ENCODE measurements at regions not wholly inside any gene's neighbourhood (a gene's known extent, or its start where the extent isn't known, plus 50 kb on each side); places are given as distances from the start of the nearest gene placed in this dataset.

DNA sequence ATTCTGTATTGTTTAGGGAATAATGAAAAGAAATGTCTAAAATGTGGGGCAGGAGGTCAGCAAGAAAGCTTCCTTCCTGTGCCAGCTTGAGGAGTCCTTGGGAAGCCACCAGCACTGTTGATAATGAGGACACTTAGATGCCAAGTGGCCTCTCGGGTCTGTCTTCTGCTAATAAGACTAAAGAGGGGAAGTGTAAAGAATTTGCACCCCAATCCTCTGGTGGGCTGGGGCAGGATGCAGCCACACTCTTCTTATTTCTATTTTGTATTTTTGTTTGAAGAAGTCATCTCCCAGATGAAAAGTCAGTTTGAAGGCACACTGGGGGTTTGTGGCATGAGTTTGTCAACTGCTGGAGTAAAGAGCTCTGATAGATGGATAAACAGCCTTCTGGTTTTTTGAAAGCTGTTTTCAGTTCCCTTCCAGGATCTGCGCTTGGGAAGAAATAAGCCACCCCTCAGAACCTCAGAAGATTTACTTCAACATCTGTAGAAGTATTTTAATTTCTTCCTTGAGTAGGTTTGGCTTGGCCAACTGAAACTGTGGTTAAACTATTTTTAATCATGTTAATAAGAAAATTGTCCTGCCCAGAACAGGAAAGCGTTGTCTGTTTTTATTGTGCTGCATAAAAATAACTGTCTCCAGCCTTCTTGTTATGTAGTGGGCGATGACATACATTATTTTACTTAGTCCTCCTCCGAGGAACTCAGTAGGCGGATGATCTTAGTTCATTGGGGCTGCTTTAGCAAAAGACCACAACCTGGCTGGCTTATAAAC, 128.8 kb upstream of the GPR26 start:
- DNase-seq, result no peak

DNA sequence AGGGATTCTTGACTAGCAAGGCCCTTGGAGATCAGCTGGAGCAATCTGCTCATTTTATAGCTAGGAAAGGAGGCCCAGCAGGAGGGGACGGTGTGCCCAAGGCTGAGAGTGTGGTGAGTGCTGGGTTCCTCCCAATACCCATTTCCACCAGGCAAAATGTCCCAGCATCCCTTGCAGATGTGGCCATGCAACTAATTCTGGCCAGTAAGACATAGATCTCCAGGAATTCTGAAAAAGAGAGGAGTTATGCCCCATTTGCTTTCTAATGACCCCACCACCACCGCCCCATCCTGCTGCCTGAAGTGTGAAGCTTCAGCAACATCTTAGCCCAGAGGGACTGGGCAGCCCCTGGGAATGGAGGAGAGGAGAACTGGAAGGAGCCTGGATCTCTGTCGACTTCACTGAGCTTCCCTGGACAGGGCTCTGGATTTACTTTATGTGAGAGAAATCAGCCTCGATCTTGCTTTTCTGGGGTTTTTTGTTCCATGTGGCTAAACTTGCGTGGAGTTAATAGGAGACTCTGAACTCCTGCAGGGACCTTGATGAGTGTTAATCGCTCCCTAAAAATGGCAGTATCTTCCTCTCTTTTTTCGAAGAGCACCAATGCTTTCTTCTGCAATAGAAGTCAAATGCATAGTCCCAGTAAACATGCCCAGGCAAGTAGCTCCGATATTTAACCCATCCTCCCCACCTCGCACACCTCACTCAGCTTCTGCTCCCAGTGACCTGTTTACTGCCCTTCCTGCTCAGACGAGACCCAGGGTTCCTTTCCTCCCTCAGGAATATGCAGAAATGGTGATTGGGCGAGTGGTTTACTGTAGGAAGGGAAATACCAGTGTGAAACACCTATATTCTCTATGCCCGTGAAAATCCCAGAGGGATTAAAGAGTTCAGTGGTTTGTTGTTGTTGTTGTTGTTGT, 127.5 kb upstream of the GPR26 start:
- DNase-seq, result no peak

DNA sequence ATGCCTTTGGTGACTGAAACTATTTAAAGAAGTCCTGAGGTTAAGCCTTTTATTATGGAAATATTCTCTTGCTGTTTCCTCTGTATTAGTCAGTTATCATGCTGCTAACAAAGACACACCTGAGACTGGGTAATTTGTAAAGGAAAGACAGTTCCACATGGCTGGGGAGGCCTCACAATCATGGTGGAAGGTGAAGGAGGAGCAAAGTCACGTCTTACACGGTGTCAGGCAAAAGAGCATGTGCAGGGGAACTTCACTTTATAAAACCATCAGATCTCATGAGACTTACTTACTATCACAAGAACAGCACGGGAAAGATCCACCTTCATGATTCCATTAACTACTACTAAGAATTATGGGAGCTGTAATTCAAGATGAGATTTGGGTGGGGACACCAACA, 121.2 kb upstream of the GPR26 start:
- DNase-seq, result no peak

DNA sequence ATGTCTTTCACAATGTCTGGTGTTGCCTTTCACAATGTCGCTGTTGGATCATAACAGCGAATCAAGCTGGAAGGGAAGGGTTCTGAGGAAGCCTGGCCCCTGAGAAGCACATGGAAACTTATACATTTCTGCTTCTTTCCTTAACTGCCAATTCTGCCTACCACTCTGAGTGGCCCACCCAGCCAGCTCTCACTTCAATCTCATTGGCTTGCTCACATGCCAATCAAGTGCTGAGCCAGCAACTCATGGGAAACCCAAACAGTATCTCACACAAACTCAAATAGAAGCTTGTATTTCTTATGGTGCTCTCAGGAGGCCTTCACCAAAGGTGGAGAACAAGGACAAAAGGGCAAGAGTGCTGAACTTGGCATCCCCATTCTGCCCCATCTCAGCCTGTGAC, 117.4 kb upstream of the GPR26 start:
- DNase-seq, result no peak

DNA sequence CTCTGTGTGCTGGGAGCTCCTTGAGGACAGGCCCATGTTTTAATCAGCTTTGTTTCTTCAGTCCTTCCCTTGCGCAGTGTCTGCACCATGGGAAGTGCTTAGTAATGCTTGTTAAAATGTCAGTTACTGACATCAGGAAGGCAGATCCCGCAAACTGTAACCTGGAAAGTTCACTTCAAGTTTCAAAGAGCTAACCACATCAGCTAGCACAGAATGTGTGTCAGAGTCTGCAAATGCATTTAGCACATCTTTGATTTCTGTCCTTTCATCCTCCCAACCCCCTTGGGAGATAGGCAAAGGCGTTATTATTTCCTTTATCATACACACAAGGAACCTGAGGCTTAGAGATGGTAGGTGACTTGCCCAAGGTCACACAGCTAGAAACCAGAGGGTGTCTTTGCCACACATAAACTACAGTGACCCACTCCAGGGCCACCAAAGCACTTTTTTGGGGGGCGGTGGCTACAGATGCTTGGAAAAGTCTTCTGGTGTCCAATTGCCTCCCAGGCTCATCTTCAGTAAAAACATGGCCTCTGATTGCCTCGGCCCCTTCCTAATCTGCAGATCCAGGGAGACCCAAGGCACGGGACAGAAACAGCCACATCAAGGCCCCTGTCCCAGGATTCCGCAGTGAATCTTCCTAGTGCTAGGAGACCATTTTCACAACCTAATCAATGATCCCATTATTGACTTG, 116.2 kb upstream of the GPR26 start:
- no peak for DNase-seq

DNA sequence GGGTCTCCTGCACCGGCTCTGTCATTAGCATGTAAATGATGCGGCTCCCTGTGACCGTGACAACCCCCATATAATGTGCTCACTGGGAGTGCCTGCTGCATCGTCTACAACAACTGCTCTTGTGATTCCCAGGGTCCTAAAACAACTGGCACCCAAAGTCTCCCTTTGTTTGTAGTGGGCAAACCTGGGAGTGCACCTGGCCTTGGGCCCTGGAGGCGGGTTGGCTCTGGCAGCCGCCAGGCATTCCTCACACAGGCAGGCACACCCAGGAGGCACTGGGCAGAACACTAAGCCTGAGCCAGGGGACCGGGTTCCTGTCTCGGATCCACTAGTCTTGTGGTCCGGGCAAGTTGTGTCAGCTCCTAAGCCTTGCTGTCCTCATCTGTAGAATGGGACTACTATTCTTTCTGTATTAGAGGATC, 115.5 kb upstream of the GPR26 start:
- no peak for DNase-seq

DNA sequence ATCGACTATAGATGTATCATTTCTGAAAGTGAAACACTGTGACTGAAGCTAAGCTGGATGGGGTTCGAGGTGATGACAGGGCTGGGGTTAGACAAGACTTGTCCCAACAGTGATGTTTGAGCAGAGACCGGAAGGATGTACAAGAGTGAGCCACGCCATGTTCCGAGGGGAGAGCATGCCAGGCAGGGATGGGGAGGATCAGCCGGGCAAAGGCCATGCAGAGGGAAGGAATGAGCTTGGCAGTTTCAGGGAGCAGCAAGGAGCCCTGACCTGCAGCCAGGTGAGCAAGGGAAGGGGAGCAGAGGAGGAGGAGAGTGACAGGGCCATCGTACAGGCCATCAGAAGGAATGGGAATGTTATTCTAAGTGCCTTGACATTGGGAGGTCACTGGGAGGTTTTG, 114.9 kb upstream of the GPR26 start:
- no peak for DNase-seq

DNA sequence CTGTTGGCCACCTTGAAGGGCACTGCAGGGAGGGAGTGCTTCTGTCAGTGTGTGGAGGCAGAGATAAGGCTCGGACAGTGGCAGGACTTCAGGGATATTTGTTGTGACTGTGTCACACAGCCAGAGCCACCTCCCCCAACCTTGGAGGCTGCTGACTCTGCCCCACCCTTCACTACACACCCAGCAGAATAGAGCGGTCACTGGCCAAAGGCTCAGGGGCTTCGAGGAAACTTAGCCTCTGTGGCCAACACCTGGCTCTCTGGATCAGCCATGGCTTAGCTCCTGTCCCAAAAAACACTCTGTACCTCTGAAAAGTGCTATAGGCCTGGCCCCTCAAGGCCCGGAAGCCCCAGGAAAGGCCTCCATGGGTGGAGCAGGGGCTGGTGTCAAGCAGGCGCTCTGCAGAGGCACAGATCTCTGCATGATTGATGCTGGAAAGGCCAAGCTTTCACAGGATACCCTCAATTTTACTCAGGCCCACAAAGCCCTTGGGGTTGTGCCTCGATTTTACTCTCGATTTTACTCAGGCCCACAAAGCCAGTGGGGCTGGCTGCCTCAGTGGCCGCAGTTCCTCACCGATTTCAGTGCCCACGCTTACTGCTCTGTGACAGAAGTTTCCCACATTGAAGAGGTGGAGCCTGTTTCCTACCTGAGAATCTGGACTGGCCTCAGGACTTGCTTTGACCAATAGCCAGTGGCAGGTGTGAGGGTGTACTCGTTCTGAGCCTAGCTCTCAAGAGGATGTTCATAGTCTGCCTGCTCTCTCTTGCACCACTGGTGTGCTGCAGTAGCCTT, 113.2 kb upstream of the GPR26 start:
- no peak for DNase-seq

DNA sequence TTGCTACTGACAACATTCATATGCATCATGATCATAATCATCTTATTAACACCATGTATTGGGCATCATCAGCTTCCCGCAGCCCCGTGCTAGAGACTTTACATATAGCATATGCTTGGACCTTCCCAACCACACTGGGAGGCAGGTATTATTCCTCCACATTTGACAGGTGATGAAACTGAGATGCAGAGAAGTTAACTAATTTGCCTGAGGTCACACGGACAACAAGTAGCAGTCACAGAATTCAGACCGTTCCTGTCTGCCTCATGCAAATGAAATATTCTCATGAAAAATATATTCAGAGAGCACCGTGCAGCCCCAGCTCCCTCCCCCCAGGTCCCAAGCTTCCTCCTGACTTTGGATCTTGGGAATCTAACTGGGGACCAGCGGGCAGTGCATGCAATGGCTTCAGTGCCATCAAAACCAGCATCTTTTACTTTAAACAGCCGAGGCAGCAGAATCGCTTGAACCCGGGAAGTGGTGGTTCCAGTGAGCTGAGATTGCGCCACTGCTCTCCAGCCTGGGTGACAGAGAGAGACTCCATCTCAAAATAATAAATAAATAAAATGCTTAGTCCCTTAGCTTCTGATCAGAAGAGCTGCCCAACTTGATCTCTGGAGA, 112.2 kb upstream of the GPR26 start:
- no peak for DNase-seq

DNA sequence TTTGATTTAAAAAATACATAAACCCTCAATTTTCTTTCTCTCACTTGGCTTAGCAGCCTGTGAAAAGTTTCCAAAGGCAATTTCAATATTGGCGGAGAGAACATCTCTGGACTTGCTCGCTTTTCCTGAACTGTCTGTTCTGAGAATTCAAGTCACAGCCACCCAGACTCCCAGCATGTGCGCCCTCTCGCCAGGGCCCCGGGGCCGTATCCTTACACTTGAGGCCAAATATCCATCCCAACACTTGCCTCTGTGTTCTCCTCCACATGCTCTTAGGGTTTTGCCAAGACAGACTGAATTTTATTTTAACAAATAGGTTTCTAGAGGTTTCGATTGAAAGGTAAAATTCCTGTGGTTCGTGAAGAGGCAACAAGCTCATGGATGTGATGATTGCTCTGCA, 111.5 kb upstream of the GPR26 start:
- DNase-seq, result no peak

DNA sequence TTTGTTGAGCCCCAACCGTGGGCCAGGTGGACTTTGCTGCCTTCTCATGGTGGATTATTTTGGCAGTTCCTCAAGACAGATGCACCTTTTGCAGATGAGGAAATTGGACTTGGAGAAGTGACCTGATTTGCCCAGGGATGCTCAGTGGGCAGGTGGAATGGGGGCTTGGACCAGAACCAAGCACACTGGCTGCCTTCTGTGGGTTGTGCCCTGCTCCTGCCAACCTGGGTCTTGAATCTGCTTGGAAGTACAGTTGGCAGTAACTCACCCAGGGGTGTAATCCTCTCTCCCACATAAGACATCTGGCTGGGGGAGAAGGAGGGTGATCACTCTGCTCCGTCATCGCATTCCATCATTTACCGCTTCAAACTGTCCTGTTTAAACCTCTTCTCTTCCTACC, 110.5 kb upstream of the GPR26 start:
- no peak for DNase-seq

DNA sequence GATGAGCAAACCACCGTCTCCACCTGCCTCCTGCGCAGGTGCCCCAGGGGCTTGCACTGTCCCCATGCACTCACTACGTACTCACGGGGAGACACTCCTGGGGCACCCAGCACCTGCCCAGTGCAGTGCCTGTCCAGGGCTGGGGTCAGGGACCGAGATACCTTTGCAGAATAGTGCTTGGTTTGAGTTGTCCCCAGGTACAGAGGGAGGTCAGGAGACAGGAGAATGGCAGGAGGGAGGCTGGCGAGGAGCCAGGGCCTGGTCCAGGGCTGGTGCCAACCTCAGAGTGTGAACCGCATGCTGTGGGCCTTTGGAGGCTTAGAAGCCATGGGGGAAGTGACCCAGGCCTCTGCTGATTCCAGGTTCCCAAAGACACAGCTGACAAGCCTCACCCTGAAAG, 110.1 kb upstream of the GPR26 start:
- no peak for DNase-seq

DNA sequence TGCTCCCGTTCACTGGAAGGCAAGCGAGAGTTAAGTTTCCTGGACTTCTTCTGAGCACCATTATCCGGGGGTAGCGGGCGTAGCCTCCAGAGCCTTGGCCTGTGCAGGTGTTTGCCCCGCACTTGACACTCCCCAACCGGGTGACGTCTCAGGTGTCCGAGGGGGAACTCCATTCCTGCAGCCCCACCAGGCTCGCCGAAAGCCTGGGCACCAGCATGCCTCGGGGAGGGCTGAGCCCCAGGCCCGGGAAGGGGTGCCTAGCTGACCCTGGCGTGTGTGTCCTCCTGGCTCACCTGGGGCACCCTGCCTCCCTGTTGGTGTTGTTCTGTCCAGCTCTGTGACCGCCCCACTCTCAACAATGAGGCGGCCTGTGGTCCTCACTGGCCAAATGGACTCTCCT, 109.4 kb upstream of the GPR26 start:
- DNase-seq, result no peak

DNA sequence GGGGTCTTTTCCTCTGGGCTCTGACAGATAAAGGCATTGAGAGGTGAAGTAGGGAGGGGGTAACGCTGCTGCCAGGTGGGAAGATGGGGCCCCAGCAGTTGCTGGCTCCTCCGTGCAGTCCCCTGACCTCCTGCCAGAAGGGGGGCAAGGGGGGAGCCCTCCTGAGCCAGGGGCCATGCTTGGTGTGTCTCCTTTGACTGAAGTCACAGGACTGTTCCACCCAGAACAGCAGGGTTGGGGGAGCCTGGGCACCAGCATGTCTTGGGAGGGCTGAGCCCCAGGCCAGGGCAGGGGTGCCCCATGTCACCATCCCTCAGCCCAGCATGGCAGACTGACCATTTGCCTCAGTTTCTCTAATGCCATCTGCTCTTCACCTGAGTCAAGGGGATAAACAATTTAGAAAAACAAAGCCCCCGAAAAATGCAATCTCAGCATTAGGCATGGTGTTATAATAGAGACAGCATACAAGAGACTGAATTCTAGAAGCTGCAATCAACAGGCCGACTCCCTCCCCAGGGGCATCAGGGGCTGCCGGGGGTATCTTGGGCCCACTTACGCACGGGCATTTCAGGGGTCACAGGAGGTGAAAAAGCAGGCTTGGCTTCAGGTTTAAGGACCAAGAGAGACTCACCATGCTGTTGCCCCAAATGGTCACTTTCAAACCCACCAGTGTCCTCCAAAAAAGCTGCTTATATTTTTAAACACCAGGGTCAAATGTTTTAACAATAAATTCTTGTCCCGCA, 108.6 kb upstream of the GPR26 start:
- DNase-seq, result no peak

DNA sequence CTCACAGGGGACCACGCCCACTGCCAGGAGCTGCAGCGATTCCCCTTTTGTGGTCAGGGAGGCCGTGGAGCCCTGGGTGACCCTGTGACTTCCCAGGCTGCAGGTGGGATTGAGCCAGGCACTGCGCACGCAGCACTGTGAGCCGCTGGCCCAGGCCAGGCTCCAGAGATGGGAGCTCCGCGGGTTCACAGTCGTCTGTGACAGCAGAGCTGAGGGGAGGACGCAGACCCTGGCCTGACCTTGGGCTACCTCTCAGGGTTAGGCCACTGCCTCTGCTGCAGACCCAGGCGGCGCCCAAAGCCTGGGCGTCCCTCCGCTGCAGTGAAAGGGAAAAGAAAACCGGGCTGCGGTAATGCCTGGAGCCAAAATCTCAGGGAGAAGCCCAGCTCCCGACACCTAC, 107.5 kb upstream of the GPR26 start:
- DNase-seq, result no peak

DNA sequence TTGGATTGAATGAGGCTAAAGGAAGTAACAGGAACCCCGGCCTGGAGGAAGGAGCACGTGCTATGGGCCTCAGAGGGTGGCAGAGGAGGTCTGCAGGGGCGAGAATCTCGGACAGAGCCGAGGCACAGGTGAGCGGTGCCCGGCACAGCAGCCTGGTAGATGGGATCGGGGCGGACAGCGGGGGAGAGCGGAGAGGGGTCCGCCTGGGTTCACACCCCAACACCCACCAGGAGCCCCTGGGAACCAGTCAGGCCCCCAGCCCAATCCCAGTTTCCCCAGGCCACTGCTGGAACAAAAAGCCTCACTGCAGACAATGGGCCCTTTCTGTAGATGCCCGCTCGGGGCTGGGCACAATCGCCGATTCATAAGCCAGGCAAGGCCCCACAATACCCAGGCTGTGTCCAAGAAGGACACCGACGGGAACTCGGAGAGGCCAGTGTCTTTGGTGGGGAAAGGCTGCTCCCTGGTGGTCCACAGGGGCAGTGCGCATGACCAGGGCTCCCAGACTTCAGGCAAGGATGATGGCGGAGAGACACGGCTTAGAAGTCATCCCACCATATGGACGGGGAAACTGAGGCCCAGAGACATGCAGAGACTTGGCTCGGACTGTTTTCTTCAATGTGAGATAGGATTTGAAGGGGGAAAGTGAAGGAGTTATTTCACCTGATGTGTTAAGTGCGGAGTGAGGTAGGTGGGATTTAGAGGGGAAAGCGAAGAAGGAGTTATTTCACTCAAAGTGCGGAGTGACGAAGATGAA, 106.9 kb upstream of the GPR26 start:
- DNase-seq, result peak; percentile 21

DNA sequence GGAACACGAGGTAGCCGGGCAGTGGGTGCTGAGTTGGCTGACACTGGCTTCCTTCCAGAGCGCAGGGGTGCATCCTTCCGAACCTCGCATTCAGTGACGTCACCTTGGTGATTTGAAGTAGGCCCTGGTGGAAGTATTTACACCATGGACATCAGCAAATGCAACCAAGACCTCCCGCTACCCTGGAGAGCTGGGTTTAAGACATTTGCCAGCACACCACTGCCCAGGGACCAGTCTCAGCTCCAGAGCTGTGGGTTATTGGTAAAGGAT, 106.4 kb upstream of the GPR26 start:
- DNase-seq, result no peak

DNA sequence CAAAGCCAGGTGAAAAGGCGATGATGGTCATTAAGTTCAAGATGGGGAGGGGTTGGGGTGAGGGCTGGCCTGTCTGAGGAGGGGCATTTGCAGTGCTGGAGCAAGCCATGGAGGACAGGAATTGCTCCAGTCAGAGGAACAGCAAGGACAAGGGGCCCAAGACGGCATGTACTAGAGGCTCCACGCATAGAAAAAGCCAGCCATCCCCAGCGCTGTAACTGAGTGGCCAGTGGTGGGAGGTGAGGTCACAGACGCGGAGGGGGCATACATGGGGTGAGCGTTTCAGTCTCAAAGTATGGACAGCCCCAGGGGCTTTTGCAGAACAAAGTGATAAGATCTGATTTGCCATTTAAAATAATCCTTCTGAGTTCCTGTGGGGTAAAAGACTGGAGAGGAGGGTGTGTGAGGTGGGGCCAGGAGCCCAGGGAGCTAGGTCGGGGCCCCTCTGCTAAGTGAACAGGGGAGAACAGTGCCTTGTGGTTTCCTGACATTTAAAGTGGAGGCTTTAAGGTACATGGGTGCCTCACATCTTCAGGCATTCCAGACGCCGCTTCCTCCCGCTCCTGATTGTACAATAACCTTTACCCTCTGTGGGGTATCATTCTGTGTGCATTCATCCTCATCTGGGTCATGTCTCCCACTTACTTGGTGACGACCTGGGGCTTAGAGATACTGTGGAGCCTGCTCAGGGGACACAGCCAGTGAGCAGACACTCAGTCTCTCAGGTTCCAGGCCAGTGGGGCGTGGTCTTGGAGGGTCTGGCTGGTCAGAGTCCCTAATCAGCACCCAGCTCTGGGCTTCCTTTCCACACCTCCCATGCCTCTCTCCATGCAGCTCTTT, 105.6 kb upstream of the GPR26 start:
- DNase-seq, result no peak

DNA sequence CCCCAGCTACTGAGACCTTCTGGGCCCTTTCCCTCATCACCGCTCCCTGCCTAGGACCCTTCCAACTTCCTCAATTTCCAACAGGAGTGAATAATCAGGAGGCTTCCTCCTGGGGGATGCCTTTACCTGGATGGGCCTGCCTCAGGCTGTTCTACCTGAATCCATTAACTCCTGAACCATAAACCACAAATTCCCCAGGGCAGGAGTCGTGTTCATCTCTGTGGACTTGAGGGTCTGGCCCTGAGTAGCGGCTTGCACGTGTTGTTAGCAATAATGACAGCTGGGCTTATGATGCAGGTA, 105.1 kb upstream of the GPR26 start:
- no peak for DNase-seq

DNA sequence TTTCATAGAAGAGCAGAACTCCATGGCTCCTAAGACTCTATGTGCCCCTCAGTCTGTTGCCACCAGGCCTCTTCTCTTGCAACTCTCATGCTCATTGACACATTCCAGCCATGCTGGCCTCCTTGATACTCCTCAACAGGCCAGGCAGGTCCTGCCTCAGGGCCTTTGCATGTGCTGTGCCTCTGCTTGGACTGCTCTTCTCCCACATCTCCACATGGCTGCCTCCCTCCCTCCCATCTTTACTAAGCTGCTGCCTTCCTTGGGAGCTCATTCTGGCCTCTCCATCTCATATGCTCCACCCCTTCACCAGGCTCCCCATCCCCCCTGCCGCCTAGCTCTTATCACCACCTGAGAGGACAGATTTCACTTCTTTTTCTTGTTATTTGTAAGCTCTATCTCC, 103.8 kb upstream of the GPR26 start:
- DNase-seq, result no peak

All from NCI-H774 (cell line).